ENCODE measurements at regions not wholly inside any gene's neighbourhood (a gene's known extent, or its start where the extent isn't known, plus 50 kb on each side); places are given as distances from the start of the nearest gene placed in this dataset.

GRCh38 chr5:124195411-124195810, 551.0 kb downstream of the ZNF608 start:
- FAIRE-seq (no peak), DNase-seq (ENCODE audit: low read depth, low spot score) (no peak)
- no peak overlapping the region for H3K4me2 ChIP-seq (ENCODE audit: control insufficient read depth, extremely low read depth, insufficient read depth, low read depth, low read length)
- no peak overlapping the region for H3K9ac ChIP-seq (ENCODE audit: control insufficient read depth, extremely low read depth, insufficient read depth, low read length)
- dilution Hi-C loops (cut with MboI; ENCODE audit: extremely low pct_ligation_motif_present, low sequenced_read_pairs): no loop called here
- no peaks in the 10 kb centered on the region for H3K9me3 ChIP-seq (ENCODE audit: control insufficient read depth, low read depth, low read length)
- H3K27me3 ChIP-seq (ENCODE audit: control insufficient read depth, extremely low read depth, insufficient read depth, low read length): no peaks in the 10 kb centered on the region
- no peaks in the 10 kb centered on the region for H3K9me1 ChIP-seq (ENCODE audit: control insufficient read depth, extremely low read depth, insufficient read depth, low read length)
- TF ChIP-seq EZH2 (IDR thresholded peaks at IDR 0.05; ENCODE audit: low read length): no peak
- no peak for TF ChIP-seq CTCF (optimal IDR thresholded peaks at IDR 0.05 in 1 of 3, IDR thresholded peaks at IDR 0.05 in 1 of 3, conservative IDR thresholded peaks at IDR 0.05 in 1 of 3; ENCODE audit: extremely low read depth in 1 of 3, insufficient read depth in 2 of 3, low read length in 3 of 3)
- no peaks in the 10 kb centered on the region for H4K20me1 ChIP-seq (ENCODE audit: control insufficient read depth, extremely low read depth, insufficient read depth, low read length)
- H3K36me3 ChIP-seq (ENCODE audit: control insufficient read depth in 2 of 2, extremely low read depth in 1 of 2, insufficient read depth in 2 of 2, low read length in 2 of 2): no peaks in the 10 kb centered on the region
- peaks cover 12% of the 10 kb centered on the region for H3K4me1 ChIP-seq (ENCODE audit: control insufficient read depth, extremely low read depth, insufficient read depth, low read length)
- no peaks in the 10 kb centered on the region for H3K79me2 ChIP-seq (ENCODE audit: control insufficient read depth, insufficient read depth, low read length)
- no peak overlapping the region for H3K27ac ChIP-seq (ENCODE audit: control insufficient read depth, insufficient read depth, low read length)
- H3K4me3 ChIP-seq (ENCODE audit: control insufficient read depth in 2 of 3, extremely low read depth in 1 of 3, insufficient read depth in 2 of 3, low read depth in 1 of 3, low read length in 3 of 3): no peak overlapping the region
- H2AFZ ChIP-seq (ENCODE audit: control insufficient read depth, low read length): no peak overlapping the region

- H3K27me3 ChIP-seq (ENCODE audit: control insufficient read depth, extremely low read depth, insufficient read depth, low read length): no peaks in the 10 kb centered on the region
- DNase-seq (ENCODE audit: low read depth, low spot score): no peak
- dilution Hi-C loops (cut with MboI; ENCODE audit: extremely low pct_ligation_motif_present, low sequenced_read_pairs): no loop called here
These were observed 552.2 kb downstream of the ZNF608 start for GRCh38 chr5:124194282-124194681.

More at GRCh38 chr5:124194282-124194681, 552.2 kb downstream of the ZNF608 start:
- Histone ChIP-seq H3K9ac (ENCODE audit: control insufficient read depth, extremely low read depth, insufficient read depth, low read length) (no peak overlapping the region), H4K20me1 (ENCODE audit: control insufficient read depth, extremely low read depth, insufficient read depth, low read length) (no peaks in the 10 kb centered on the region), H3K9me3 (ENCODE audit: control insufficient read depth, low read depth, low read length) (no peaks in the 10 kb centered on the region), H3K36me3 (ENCODE audit: control insufficient read depth in 2 of 2, extremely low read depth in 1 of 2, insufficient read depth in 2 of 2, low read length in 2 of 2) (no peaks in the 10 kb centered on the region), H3K9me1 (ENCODE audit: control insufficient read depth, extremely low read depth, insufficient read depth, low read length) (no peaks in the 10 kb centered on the region), H3K79me2 (ENCODE audit: control insufficient read depth, insufficient read depth, low read length) (no peaks in the 10 kb centered on the region), H2AFZ (ENCODE audit: control insufficient read depth, low read length) (no peak overlapping the region), H3K4me1 (ENCODE audit: control insufficient read depth, extremely low read depth, insufficient read depth, low read length) (peaks cover 10% of the 10 kb centered on the region), H3K27ac (ENCODE audit: control insufficient read depth, insufficient read depth, low read length) (no peak overlapping the region), H3K4me2 (ENCODE audit: control insufficient read depth, extremely low read depth, insufficient read depth, low read depth, low read length) (no peak overlapping the region), H3K4me3 (ENCODE audit: control insufficient read depth in 2 of 3, extremely low read depth in 1 of 3, insufficient read depth in 2 of 3, low read depth in 1 of 3, low read length in 3 of 3) (no peak overlapping the region)
- no peak for TF ChIP-seq EZH2 (IDR thresholded peaks at IDR 0.05; ENCODE audit: low read length)
- TF ChIP-seq CTCF (optimal IDR thresholded peaks at IDR 0.05 in 1 of 3, IDR thresholded peaks at IDR 0.05 in 1 of 3, conservative IDR thresholded peaks at IDR 0.05 in 1 of 3; ENCODE audit: extremely low read depth in 1 of 3, insufficient read depth in 2 of 3, low read length in 3 of 3): no peak
- FAIRE-seq: no peak

Measured in keratinocyte (primary cell).